H9 (cell line): ENCODE measurements at regions not wholly inside any gene's neighbourhood (a gene's known extent, or its start where the extent isn't known, plus 50 kb on each side); places are given as distances from the start of the nearest gene placed in this dataset.

Experiments
- DNase-seq: peaks from one replicate; pipeline ENCODE4 v3.0.0-alpha.2; 2017
- H2AFZ ChIP-seq: one replicate; pipeline ENCODE4 v1.6.1; 2013; ENCODE audit warnings: mild to moderate bottlenecking, low read length, control low read depth, moderate library complexity
- H2AK5ac ChIP-seq: 2 replicates; pipeline ENCODE4 v1.6.1; 2013; ENCODE audit warnings: low read length, control low read depth, mixed read lengths; ENCODE audit not compliant: insufficient read length
- H2BK120ac ChIP-seq: one replicate; pipeline ENCODE4 v1.6.1; 2013; ENCODE audit warnings: low read depth, mild to moderate bottlenecking, low read length, control low read depth, inconsistent platforms; ENCODE audit not compliant: poor library complexity, severe bottlenecking
- H2BK12ac ChIP-seq: 2 replicates; pipeline ENCODE4 v1.6.1; 2013; ENCODE audit warnings: low read length, control low read depth, mixed read lengths, low read depth; ENCODE audit not compliant: insufficient read length
- H2BK15ac ChIP-seq: 2 replicates; pipeline ENCODE4 v1.6.1; 2013; ENCODE audit warnings: low read depth, low read length, control low read depth
- H2BK20ac ChIP-seq: one replicate; pipeline ENCODE4 v1.6.1; 2013; ENCODE audit warnings: low read depth, mild to moderate bottlenecking, low read length, control low read depth, inconsistent platforms; ENCODE audit not compliant: poor library complexity, severe bottlenecking
- H2BK5ac ChIP-seq: 2 replicates; pipeline ENCODE4 v1.6.1; 2013; ENCODE audit warnings: low read length, control low read depth, mixed read lengths; ENCODE audit not compliant: insufficient read length
- H3K14ac ChIP-seq: 2 replicates; pipeline ENCODE4 v1.6.1; 2013; ENCODE audit warnings: low read length, control low read depth; ENCODE audit not compliant: insufficient read depth
- H3K18ac ChIP-seq: 2 replicates; pipeline ENCODE4 v1.6.1; 2013; ENCODE audit warnings: low read depth, mild to moderate bottlenecking, mixed read lengths, low read length, control low read depth; ENCODE audit not compliant: insufficient read length
- H3K23ac ChIP-seq: 2 replicates; pipeline ENCODE4 v1.6.1; 2013; ENCODE audit warnings: low read length, control low read depth, mixed read lengths, low read depth; ENCODE audit not compliant: insufficient read length
- H3K23me2 ChIP-seq: 2 replicates; pipeline ENCODE4 v1.6.1; 2013; ENCODE audit warnings: low read depth, mild to moderate bottlenecking, mixed read lengths, low read length, control low read depth; ENCODE audit not compliant: insufficient read length, poor library complexity, severe bottlenecking
- H3K27ac ChIP-seq: 2 replicates; pipeline ENCODE4 v1.5.1; 2013; ENCODE audit warnings: low read length, control low read depth, mixed read lengths, low read depth; ENCODE audit not compliant: insufficient read length
- H3K27me3 ChIP-seq: 2 replicates; pipeline ENCODE4 v1.6.1; 2013; ENCODE audit warnings: low read length, control low read depth, inconsistent platforms; ENCODE audit not compliant: insufficient read depth
- H3K4ac ChIP-seq: 2 replicates; pipeline ENCODE4 v1.6.1; 2013; ENCODE audit warnings: low read depth, mild to moderate bottlenecking, control low read depth, inconsistent platforms, low read length, moderate library complexity
- H3K4me1 ChIP-seq: 2 replicates; pipeline ENCODE4 v1.6.1; 2013; ENCODE audit warnings: low read length, control low read depth, inconsistent platforms; ENCODE audit not compliant: insufficient read depth
- H3K4me2 ChIP-seq: 2 replicates; pipeline ENCODE4 v1.6.1; 2013; ENCODE audit warnings: low read length, control low read depth, mixed read lengths; ENCODE audit not compliant: insufficient read length, insufficient read depth
- H3K56ac ChIP-seq: 2 replicates; pipeline ENCODE4 v1.6.1; 2013; ENCODE audit warnings: low read depth, mild to moderate bottlenecking, mixed read lengths, low read length, control low read depth; ENCODE audit not compliant: insufficient read length
- H3K79me1 ChIP-seq: 2 replicates; pipeline ENCODE4 v1.6.1; 2013; ENCODE audit warnings: low read depth, mild to moderate bottlenecking, moderate library complexity, low read length, control low read depth, inconsistent platforms; ENCODE audit not compliant: insufficient read depth, poor library complexity, severe bottlenecking
- H3K79me2 ChIP-seq: 2 replicates; pipeline ENCODE4 v1.6.1; 2013; ENCODE audit warnings: low read length, control low read depth, inconsistent platforms; ENCODE audit not compliant: insufficient read depth
- H3K9ac ChIP-seq: 2 replicates; pipeline ENCODE4 v1.6.1; 2013; ENCODE audit warnings: low read length, control low read depth, mixed read lengths; ENCODE audit not compliant: insufficient read length; ENCODE audit errors: extremely low read depth
- H3K9me3 ChIP-seq: one replicate; pipeline ENCODE4 v1.6.1; 2013; ENCODE audit warnings: low read depth, low read length, inconsistent platforms; ENCODE audit not compliant: control insufficient read depth
- H3T11ph ChIP-seq: one replicate; pipeline ENCODE4 v1.6.1; 2013; ENCODE audit warnings: mild to moderate bottlenecking, low read length, control low read depth, inconsistent platforms
- H4K20me1 ChIP-seq: one replicate; pipeline ENCODE4 v1.6.1; 2013; ENCODE audit not compliant: control insufficient read depth, insufficient read length, insufficient read depth
- H4K5ac ChIP-seq: 2 replicates; pipeline ENCODE4 v1.6.1; 2013; ENCODE audit warnings: low read depth, mild to moderate bottlenecking, mixed read lengths, low read length, control low read depth; ENCODE audit not compliant: insufficient read length
- H4K8ac ChIP-seq: replicated peaks from 2 replicates; pipeline ENCODE4 v1.6.1; 2013; ENCODE audit warnings: low read length, control low read depth, mixed read lengths, low read depth; ENCODE audit not compliant: insufficient read length
- H4K91ac ChIP-seq: 2 replicates; pipeline ENCODE4 v1.6.1; 2013; ENCODE audit warnings: low read depth, mild to moderate bottlenecking, moderate library complexity, mixed read lengths, low read length, control low read depth; ENCODE audit not compliant: insufficient read length
- H3K27ac Mint-ChIP-seq, 3 experiments: 2 replicates in 2 of 3; 3 replicates in 1 of 3; pipeline ENCODE4 v1.8.0; 2020 to 2021; ENCODE audit warnings: mixed read lengths in 3 of 3, mild to moderate bottlenecking in 1 of 3, moderate library complexity in 1 of 3
- H3K27me3 Mint-ChIP-seq: 2 replicates; pipeline ENCODE4 v1.8.0; 2021; ENCODE audit warnings: low read depth, mild to moderate bottlenecking, moderate library complexity, mixed read lengths
- H3K36me3 Mint-ChIP-seq, 3 experiments: 2 replicates in 2 of 3; 3 replicates in 1 of 3; pipeline ENCODE4 v1.8.0; 2020 to 2021; ENCODE audit warnings: low read depth in 3 of 3, mixed read lengths in 3 of 3; ENCODE audit not compliant: insufficient read depth in 1 of 3
- H3K4me1 Mint-ChIP-seq, 2 experiments: 2 replicates each; pipeline ENCODE4 v1.8.0; 2020; ENCODE audit warnings: mixed read lengths in 2 of 2
- H3K4me3 Mint-ChIP-seq, 2 experiments: 2 replicates in 1 of 2; 3 replicates in 1 of 2; pipeline ENCODE4 v1.8.0; 2020 to 2021; ENCODE audit warnings: mild to moderate bottlenecking in 2 of 2, mixed read lengths in 2 of 2, moderate library complexity in 1 of 2
- H3K9me3 Mint-ChIP-seq, 2 experiments: 2 replicates in 1 of 2; 3 replicates in 1 of 2; pipeline ENCODE4 v1.8.0; 2020; ENCODE audit warnings: mild to moderate bottlenecking in 2 of 2, mixed read lengths in 2 of 2, moderate library complexity in 1 of 2
- WGBS: extraction: QIAGEN DNeasy Blood & Tissue Kit; methylation state at CpG from one replicate; pipeline ENCODE4 v1.1.7; 2013; ENCODE audit warnings: missing lambda C conversion rate, low lambda C conversion rate, mixed read lengths; ENCODE audit not compliant: insufficient read length; ENCODE audit errors: extremely low coverage; 5-methylcytosine and 5-hydroxymethylcytosine counted together
- TF ChIP-seq, protein P1 (sequence below): fragments of 200-600 bp; sonication (generic); conservative IDR thresholded peaks from 3 replicates; pipeline ENCODE4 v1.8.0; 2021; ENCODE audit warnings: antibody characterized with exemption, mild to moderate bottlenecking

GRCh38 chr14:55864890-55865655 lies 253.1 kb upstream of the PELI2 start:
- no peak overlapping the region for H3K4ac ChIP-seq
- no peaks in the 10 kb centered on the region for H3K4me1 ChIP-seq
- H3K56ac ChIP-seq, result no peak overlapping the region
- peak overlapping the region; percentile 6 for H2BK20ac ChIP-seq
- no peak overlapping the region for H2BK15ac ChIP-seq
- H3K9me3 ChIP-seq, result no peaks in the 10 kb centered on the region
- H3K27ac ChIP-seq, result no peak overlapping the region
- no peak overlapping the region for H2BK12ac ChIP-seq
- no peak overlapping the region for H2BK120ac ChIP-seq
- TF ChIP-seq, protein P1, sequence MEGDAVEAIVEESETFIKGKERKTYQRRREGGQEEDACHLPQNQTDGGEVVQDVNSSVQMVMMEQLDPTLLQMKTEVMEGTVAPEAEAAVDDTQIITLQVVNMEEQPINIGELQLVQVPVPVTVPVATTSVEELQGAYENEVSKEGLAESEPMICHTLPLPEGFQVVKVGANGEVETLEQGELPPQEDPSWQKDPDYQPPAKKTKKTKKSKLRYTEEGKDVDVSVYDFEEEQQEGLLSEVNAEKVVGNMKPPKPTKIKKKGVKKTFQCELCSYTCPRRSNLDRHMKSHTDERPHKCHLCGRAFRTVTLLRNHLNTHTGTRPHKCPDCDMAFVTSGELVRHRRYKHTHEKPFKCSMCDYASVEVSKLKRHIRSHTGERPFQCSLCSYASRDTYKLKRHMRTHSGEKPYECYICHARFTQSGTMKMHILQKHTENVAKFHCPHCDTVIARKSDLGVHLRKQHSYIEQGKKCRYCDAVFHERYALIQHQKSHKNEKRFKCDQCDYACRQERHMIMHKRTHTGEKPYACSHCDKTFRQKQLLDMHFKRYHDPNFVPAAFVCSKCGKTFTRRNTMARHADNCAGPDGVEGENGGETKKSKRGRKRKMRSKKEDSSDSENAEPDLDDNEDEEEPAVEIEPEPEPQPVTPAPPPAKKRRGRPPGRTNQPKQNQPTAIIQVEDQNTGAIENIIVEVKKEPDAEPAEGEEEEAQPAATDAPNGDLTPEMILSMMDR, result peak; percentile 75
- Mint-ChIP-seq H3K27ac (peak overlapping the region in 1 of 3 experiments; percentile 56; a peak in 1 of 7 replicates), H3K36me3 (peaks cover 31 to 44% (median 37%) of the 10 kb centered on the region in 3 experiments), H3K4me1 (no peaks in the 10 kb centered on the region), H3K27me3 (peaks cover 1% of the 10 kb centered on the region; the same call in 1 of the 2 replicates), H3K9me3 (peaks cover 38 to 46% of the 10 kb centered on the region in 2 experiments), H3K4me3 (no peak overlapping the region; a peak in 1 of 5 replicates)
- H3K27me3 ChIP-seq, result no peaks in the 10 kb centered on the region
- H3K14ac ChIP-seq, result no peak overlapping the region
- H2AFZ ChIP-seq, result no peak overlapping the region
- DNase-seq, result peak; percentile 75
- no peak overlapping the region for H4K91ac ChIP-seq
- no peak overlapping the region for H2AK5ac ChIP-seq
- no peaks in the 10 kb centered on the region for H3K79me2 ChIP-seq
- no peak overlapping the region for H3K4me2 ChIP-seq
- no CpG with 5 or more reads among the region's 22 CpGs for WGBS
- H3T11ph ChIP-seq, result no peak overlapping the region
- no peak overlapping the region for H3K23ac ChIP-seq
- H3K18ac ChIP-seq, result peak overlapping the region; percentile 24
- H2BK5ac ChIP-seq, result no peak overlapping the region
- no peak overlapping the region for H4K5ac ChIP-seq
- H3K23me2 ChIP-seq, result no peaks in the 10 kb centered on the region
- no peak overlapping the region for H3K9ac ChIP-seq
- H3K79me1 ChIP-seq, result no peaks in the 10 kb centered on the region
- H4K8ac ChIP-seq, result no peak overlapping the region
- H4K20me1 ChIP-seq, result no peaks in the 10 kb centered on the region
